CD14-positive monocyte (primary cell): ENCODE measurements at regions not wholly inside any gene's neighbourhood (a gene's known extent, or its start where the extent isn't known, plus 50 kb on each side); places are given as distances from the start of the nearest gene placed in this dataset.
"Not testable (repeated sequence)": the region's sequence is repeated elsewhere in the genome, so short reads cannot be mapped to it uniquely, and the experiment has no call there.

Experiments
- DNase-seq, 3 donors: peaks; one replicate each; pipeline ENCODE4 v3.0.0-alpha.2; 2011 to 2022
- H2AFZ ChIP-seq: 2 replicates; pipeline ENCODE4 v1.6.0; 2012; ENCODE audit warnings: mild to moderate bottlenecking, low read depth, low read length, inconsistent platforms; ENCODE audit not compliant: insufficient read depth, poor library complexity, severe bottlenecking
- H3K27ac ChIP-seq, 2 donors: 1 replicate in 1 of 2; 2 replicates in 1 of 2; pipeline ENCODE4 v1.5.1; 2012 to 2013; ENCODE audit warnings: low read length in 2 of 2, control low read depth in 1 of 2, inconsistent platforms in 1 of 2, low read depth in 1 of 2, mild to moderate bottlenecking in 1 of 2
- H3K27me3 ChIP-seq, 2 donors: one replicate each; pipeline versions ENCODE4 v1.6.0 to v1.6.1; 2011 to 2013; ENCODE audit warnings: low read length in 2 of 2; ENCODE audit not compliant: control insufficient read depth in 2 of 2, insufficient read depth in 2 of 2
- H3K36me3 ChIP-seq, 2 donors: replicated peaks in 1 of 2; 1 replicate in 1 of 2; 2 replicates in 1 of 2; pipeline versions ENCODE4 v1.5.1 to v1.6.1; 2012 to 2013; ENCODE audit warnings: low read length in 2 of 2, control low read depth in 1 of 2, inconsistent platforms in 1 of 2, mild to moderate bottlenecking in 1 of 2; ENCODE audit not compliant: insufficient read depth in 2 of 2, control insufficient read depth in 1 of 2
- H3K4me1 ChIP-seq, 2 donors: 1 replicate in 1 of 2; 2 replicates in 1 of 2; pipeline versions ENCODE4 v1.5.1 to v1.6.1; 2012 to 2013; ENCODE audit warnings: low read length in 2 of 2, control low read depth in 1 of 2, inconsistent platforms in 1 of 2, mild to moderate bottlenecking in 1 of 2, moderate library complexity in 1 of 2; ENCODE audit not compliant: insufficient read depth in 2 of 2, control insufficient read depth in 1 of 2
- H3K4me2 ChIP-seq: replicated peaks from 2 replicates; pipeline ENCODE3; 2012; ENCODE audit warnings: low read length, moderate library complexity, mild to moderate bottlenecking; ENCODE audit not compliant: poor library complexity, severe bottlenecking; ENCODE audit errors: extremely low read depth
- H3K4me3 ChIP-seq, 3 experiments: fragments of 200-600 bp in 1 of 3; sonication (generic) in 1 of 3; replicated peaks in 1 of 3; 1 replicate in 2 of 3; 2 replicates in 1 of 3; pipeline ENCODE4 v1.5.1; 2011 to 2013; ENCODE audit warnings: low read length in 3 of 3, mild to moderate bottlenecking in 3 of 3, control low read depth in 2 of 3, low read depth in 2 of 3, inconsistent platforms in 1 of 3, moderate library complexity in 1 of 3
- H3K79me2 ChIP-seq: 2 replicates; pipeline ENCODE4 v1.6.0; 2012; ENCODE audit warnings: mild to moderate bottlenecking, control low read depth, inconsistent platforms, low read length, moderate library complexity; ENCODE audit not compliant: insufficient read depth
- H3K9ac ChIP-seq: 2 replicates; pipeline ENCODE4 v1.6.0; 2017; ENCODE audit warnings: low read length, mild to moderate bottlenecking; ENCODE audit not compliant: insufficient read depth, poor library complexity, severe bottlenecking
- H3K9me3 ChIP-seq, 2 donors: replicated peaks in 1 of 2; 1 replicate in 1 of 2; 2 replicates in 1 of 2; pipeline versions ENCODE4 v1.5.1 to v1.6.1; 2012 to 2013; ENCODE audit warnings: low read length in 2 of 2, control low read depth in 1 of 2; ENCODE audit not compliant: control insufficient read depth in 1 of 2, insufficient read depth in 1 of 2
- H4K20me1 ChIP-seq: 2 replicates; pipeline ENCODE4 v1.6.0; 2012; ENCODE audit warnings: mild to moderate bottlenecking, low read length, control low read depth, moderate library complexity; ENCODE audit not compliant: insufficient read depth
- H3K27ac Mint-ChIP-seq, 7 donors: one replicate each; pipeline ENCODE4 v1.8.0; 2020; ENCODE audit warnings: mild to moderate bottlenecking in 7 of 7, mixed read lengths in 7 of 7, moderate library complexity in 6 of 7, inconsistent platforms in 2 of 7
- H3K27me3 Mint-ChIP-seq, 3 donors: one replicate each; pipeline ENCODE4 v1.8.0; 2021 to 2022; ENCODE audit warnings: low read depth in 3 of 3, mild to moderate bottlenecking in 3 of 3, mixed read lengths in 3 of 3, moderate library complexity in 3 of 3, inconsistent platforms in 1 of 3
- H3K36me3 Mint-ChIP-seq, 2 donors: one replicate each; pipeline ENCODE4 v1.8.0; 2020; ENCODE audit warnings: mixed read lengths in 2 of 2, inconsistent platforms in 1 of 2, mild to moderate bottlenecking in 1 of 2
- H3K4me1 Mint-ChIP-seq: one replicate; pipeline ENCODE4 v1.8.0; 2020; ENCODE audit warnings: mild to moderate bottlenecking, mixed read lengths
- H3K4me3 Mint-ChIP-seq, 2 donors: one replicate each; pipeline ENCODE4 v1.8.0; 2020; ENCODE audit warnings: mild to moderate bottlenecking in 2 of 2, mixed read lengths in 2 of 2, moderate library complexity in 1 of 2
- H3K9me3 Mint-ChIP-seq, 7 donors: one replicate each; pipeline ENCODE4 v1.8.0; 2020 to 2022; ENCODE audit warnings: mixed read lengths in 7 of 7, mild to moderate bottlenecking in 6 of 7, moderate library complexity in 6 of 7, inconsistent platforms in 2 of 7
- WGBS: methylation state at CpG from one replicate; pipeline ENCODE4 v1.1.5; 2013; ENCODE audit warnings: missing lambda C conversion rate; ENCODE audit not compliant: insufficient coverage; 5-methylcytosine and 5-hydroxymethylcytosine counted together
- intact Hi-C, 2 donors: fragments of 100-400 bp; cut with micrococcal nuclease; formaldehyde crosslinking; loops; one replicate each; pipeline versions ENCODE4 v1.15.0 to v1.15.1; 2023
- TF ChIP-seq, protein P1 (sequence below): fragments of 200-600 bp; IDR thresholded peaks from one replicate; pipeline ENCODE4 v1.8.0; 2022; ENCODE audit warnings: antibody characterized with exemption, mild to moderate bottlenecking

DNA sequence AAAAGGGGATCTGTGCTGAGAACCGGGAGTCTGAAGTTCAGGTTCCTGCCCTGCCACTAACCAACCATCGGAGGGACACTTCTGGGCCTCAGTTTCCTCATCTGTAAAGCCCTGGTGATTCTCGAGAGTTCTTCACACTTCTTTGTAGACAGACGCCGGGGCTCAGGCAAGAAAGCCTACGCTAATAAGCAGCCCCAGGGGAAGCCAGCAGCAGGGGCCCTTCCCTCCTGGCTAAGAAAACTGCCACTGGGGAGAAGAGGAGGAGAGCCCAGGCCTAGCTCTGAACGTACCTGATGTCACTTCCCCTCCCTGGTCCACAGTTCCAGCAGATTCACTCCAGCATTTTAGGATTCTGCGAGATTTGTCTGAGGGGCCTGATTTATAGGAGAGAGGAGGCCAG is 76.0 kb downstream of the CAMK2N1 start:
- H3K4me3 ChIP-seq, result no peak overlapping the region
- Mint-ChIP-seq H3K4me1 (no peaks in the 10 kb centered on the region), H3K27ac (no peak overlapping the region), H3K27me3 (peaks cover 22 to 24% (median 24%) of the 10 kb centered on the region in 3 donors), H3K9me3 (peaks cover 0 to 2% (median 0%) of the 10 kb centered on the region in 7 donors), H3K36me3 (no peaks in the 10 kb centered on the region), H3K4me3 (no peak overlapping the region)
- no peak overlapping the region for H3K9ac ChIP-seq
- no CpG with 5 or more reads among the region's 8 CpGs for whole genome bisulfite sequencing
- no peak overlapping the region for H2AFZ ChIP-seq
- H3K4me2 ChIP-seq, result no peak overlapping the region
- no peaks in the 10 kb centered on the region for H3K79me2 ChIP-seq
- no peak for DNase-seq
- no peaks in the 10 kb centered on the region for H3K36me3 ChIP-seq
- intact Hi-C loops, result no loop called here
- no peaks in the 10 kb centered on the region for H3K9me3 ChIP-seq
- TF ChIP-seq, protein P1, sequence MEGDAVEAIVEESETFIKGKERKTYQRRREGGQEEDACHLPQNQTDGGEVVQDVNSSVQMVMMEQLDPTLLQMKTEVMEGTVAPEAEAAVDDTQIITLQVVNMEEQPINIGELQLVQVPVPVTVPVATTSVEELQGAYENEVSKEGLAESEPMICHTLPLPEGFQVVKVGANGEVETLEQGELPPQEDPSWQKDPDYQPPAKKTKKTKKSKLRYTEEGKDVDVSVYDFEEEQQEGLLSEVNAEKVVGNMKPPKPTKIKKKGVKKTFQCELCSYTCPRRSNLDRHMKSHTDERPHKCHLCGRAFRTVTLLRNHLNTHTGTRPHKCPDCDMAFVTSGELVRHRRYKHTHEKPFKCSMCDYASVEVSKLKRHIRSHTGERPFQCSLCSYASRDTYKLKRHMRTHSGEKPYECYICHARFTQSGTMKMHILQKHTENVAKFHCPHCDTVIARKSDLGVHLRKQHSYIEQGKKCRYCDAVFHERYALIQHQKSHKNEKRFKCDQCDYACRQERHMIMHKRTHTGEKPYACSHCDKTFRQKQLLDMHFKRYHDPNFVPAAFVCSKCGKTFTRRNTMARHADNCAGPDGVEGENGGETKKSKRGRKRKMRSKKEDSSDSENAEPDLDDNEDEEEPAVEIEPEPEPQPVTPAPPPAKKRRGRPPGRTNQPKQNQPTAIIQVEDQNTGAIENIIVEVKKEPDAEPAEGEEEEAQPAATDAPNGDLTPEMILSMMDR, result no peak
- no peaks in the 10 kb centered on the region for H4K20me1 ChIP-seq
- peaks cover 0 to 3% of the 10 kb centered on the region in 2 donors for H3K27me3 ChIP-seq
- no peaks in the 10 kb centered on the region for H3K4me1 ChIP-seq
- H3K27ac ChIP-seq, result no peak overlapping the region

GRCh38 chr1:20409012-20409411 is 77.0 kb downstream of the CAMK2N1 start:
- H2AFZ ChIP-seq, result no peak overlapping the region
- no peaks in the 10 kb centered on the region for H3K9me3 ChIP-seq
- no peaks in the 10 kb centered on the region for H4K20me1 ChIP-seq
- TF ChIP-seq, protein P1, result no peak
- peaks cover 0 to 8% of the 10 kb centered on the region in 2 donors for H3K27me3 ChIP-seq
- no peak overlapping the region for H3K27ac ChIP-seq
- H3K4me3 Mint-ChIP-seq, result no peak overlapping the region
- 91% methylated on average over 1 of the region's 3 CpGs for WGBS
- peaks cover 0 to 2% (median 0%) of the 10 kb centered on the region in 7 donors for H3K9me3 Mint-ChIP-seq
- no peaks in the 10 kb centered on the region for H3K36me3 ChIP-seq
- no peaks in the 10 kb centered on the region for H3K4me1 Mint-ChIP-seq
- no peak for DNase-seq
- no peaks in the 10 kb centered on the region for H3K36me3 Mint-ChIP-seq
- H3K4me3 ChIP-seq, result no peak overlapping the region
- no peak overlapping the region for H3K27ac Mint-ChIP-seq
- no peaks in the 10 kb centered on the region for H3K4me1 ChIP-seq
- H3K79me2 ChIP-seq, result no peaks in the 10 kb centered on the region
- intact Hi-C loops, result no loop called here
- H3K9ac ChIP-seq, result no peak overlapping the region
- peaks cover 25 to 34% (median 31%) of the 10 kb centered on the region in 3 donors for H3K27me3 Mint-ChIP-seq
- H3K4me2 ChIP-seq, result no peak overlapping the region

DNA sequence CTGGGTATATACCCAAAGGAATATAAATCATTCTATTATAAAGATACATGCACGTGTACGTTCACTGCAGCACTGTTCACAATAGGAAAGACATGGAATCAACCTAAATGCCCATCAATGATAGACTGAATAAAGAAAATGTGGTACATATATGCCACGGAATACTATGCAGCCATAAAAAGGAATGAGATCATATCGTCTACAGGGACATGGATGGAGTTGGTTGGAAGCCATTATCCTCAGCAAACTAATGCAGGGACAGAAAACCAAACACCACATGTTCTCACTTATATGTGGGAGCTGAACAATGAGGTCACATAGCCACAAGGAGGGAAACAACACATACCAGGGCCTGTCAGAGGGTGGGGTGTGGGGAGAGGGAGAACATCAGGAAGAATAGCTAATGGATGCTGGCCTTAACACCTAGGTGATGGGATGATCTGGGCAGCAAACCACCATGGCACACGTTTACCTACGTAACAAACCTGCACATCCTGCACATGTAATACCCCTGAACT is 77.8 kb downstream of the CAMK2N1 start:
- DNase-seq, H3K4me3 Mint-ChIP-seq, H3K4me1 ChIP-seq, H3K36me3 Mint-ChIP-seq, intact Hi-C loops, H3K4me2 ChIP-seq, H3K9me3 Mint-ChIP-seq, H3K27ac ChIP-seq, H4K20me1 ChIP-seq, H3K36me3 ChIP-seq, H3K9me3 ChIP-seq, H2AFZ ChIP-seq, H3K4me3 ChIP-seq, H3K27ac Mint-ChIP-seq, H3K79me2 ChIP-seq, H3K4me1 Mint-ChIP-seq, H3K27me3 ChIP-seq, H3K9ac ChIP-seq: not testable (repeated sequence)
- no CpG with 5 or more reads among the region's 6 CpGs for WGBS
- H3K27me3 Mint-ChIP-seq, result peaks cover 23 to 42% (median 37%) of the 10 kb centered on the region in 3 donors
